Urothelium cell line (cell line): ENCODE measurements at regions not wholly inside any gene's neighbourhood (a gene's known extent, or its start where the extent isn't known, plus 50 kb on each side); places are given as distances from the start of the nearest gene placed in this dataset.

Experiments used
- DNase-seq: peaks from one replicate; pipeline ENCODE4 v3.0.0; 2011; ENCODE audit warnings: low spot score, mixed read lengths
- FAIRE-seq: peaks from 2 replicates; lab custom pipeline; 2011; peaks lifted over from hg19 to GRCh38; lab: Jason Lieb, UNC

DNA sequence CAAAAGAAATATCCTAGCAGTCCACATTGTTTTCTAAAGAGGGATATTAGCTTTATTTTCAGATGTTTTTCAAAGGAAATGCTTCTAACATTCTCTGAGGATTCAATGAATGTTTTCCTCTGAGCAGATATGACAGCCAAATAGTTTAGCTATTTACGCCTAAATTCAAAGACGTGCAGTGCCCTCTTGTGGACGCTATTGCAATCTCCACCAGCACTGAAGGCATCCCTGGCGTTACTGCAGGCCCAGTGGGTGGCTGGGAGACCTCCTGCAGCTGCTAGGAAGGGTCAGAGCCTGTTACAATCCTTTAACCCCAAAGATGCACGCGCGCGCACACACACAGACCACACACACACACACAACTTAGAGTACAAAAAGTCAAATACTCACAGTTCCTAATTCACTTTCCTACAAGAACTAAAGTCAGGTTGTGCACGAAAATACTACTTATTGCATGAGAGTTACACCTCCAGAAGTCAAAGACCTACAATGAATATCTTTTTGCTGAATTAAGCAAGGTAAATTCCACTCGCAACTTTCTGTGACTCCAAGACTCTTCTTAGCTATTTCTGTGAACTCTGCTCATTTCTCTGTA lies 589.3 kb upstream of the TMEM132C start:
- peak; percentile 76 for DNase-seq
- no peak for FAIRE-seq

DNA sequence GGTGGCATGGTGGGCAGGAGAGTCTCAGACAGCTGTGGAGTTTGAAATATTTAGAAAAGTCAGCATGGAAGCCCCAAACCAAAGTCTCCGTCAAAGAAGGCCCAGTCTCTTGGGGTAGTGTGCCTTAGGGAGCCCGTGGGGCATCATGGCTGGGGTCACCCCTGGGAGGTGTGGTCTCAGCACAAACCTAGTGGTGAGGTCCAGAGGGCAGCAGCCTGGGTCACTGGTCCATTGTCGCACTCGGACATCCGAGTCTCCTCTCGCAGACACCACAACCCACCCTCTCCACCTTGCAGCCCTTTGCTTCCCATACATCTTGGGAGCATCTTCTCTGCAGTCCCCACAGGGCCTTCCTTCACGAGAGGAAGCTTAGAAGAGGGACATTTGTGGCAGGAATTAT lies 588.0 kb upstream of the TMEM132C start:
- FAIRE-seq: no peak
- no peak for DNase-seq

DNA sequence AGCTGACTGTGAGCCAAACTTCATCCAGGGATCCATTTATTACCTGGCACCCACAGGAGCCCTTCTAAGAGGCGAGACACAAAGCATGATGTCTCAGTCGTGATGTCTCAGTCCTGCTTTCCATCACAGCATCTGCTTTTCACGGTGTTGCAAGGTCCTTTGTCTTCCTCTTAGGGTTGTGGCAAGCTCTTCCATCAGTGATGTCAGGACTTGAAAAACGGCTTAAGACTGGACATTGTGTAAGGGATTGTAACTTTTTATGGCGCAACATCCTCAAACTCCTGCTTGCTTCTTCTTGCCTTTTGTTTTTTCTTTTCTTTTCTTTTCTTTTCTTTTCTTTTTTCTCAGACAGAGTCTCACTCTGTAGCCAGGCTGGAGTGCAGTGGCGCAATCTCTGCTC lies 586.5 kb upstream of the TMEM132C start:
- FAIRE-seq: no peak
- no peak for DNase-seq

DNA sequence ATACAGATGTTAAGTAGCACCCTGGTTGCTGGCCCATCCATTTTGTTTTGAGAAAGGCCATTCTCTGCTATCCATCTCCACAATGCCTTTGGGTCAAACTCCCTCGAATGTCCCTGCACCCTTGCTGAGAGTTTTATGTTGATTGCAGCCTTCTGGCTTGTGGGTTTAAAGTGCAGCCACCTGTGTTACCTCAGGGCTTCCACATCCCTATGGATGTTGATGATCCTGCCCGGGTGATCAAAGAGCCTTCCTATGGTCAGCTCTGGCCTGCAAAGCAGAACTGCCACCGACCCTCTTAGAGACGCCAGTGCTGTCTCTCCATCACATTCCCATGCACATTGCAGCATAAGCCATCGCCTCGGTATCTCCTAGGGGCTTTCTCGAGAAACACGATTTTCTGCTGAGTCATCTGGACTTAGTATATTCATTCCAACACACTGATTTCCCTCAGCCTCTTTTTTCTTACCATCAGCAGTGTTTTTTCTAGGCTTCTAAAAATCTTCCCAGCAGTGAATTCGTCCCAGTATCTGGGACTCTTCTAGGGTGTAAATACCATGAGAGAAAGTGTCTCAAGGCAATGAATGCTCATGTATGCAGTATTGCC lies 585.7 kb upstream of the TMEM132C start:
- FAIRE-seq (no peak), DNase-seq (no peak)

DNA sequence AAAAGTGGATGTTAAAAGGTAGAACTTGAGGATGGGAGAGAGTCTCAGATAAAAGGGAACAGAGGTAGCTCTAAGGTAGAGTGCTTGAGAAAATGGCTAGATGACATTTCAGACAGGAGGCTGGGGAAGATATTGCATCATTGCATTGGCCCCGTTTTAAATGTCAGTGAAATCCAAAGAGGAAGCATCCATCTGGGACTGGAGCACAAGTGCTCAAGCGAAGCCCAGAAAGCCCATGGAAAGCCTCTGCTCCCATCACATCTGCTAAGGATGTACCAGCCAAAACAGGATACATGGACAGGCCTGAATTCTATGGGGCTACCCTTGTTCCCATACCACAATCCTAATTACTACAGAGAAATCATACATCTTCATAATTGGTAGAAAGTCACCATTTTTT lies 581.5 kb upstream of the TMEM132C start:
- DNase-seq (no peak), FAIRE-seq (no peak)

DNA sequence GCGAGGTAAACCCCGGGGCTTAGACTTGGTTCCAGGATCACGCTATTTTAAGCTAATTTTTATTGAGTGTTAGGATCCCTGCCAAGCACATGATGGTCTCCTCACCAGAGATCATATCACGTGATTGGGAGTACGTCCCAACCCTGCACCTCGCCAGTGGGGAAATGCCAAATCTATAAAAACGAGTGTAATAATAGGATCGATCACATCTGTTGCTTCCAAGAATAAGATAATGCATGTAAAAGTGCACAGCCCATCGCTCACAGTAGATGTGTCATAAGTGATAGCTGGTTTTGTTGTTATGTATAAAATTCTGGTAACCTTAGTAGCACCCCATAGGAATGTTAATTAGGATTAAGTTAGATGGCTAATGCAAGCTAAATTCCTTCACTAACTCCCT lies 581.0 kb upstream of the TMEM132C start:
- DNase-seq (no peak), FAIRE-seq (peak; percentile 35)

DNA sequence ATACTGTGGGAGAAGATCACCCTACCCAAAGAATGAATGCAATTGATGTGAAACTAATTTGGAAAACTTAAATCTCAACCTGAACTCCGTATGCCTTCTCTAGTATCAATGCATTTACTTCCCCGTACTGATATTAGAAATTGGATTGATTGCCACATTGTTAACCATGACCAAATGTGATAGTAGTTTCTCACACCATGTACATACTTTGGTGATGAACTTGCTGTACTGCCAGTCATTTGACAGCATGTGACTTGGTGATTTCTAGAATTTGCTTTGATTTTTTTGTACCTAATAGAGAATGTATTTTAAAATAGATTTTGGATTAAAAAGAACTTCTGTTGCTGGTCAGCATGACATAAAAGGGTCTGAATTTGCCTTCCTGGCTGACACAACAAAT lies 579.8 kb upstream of the TMEM132C start:
- DNase-seq: no peak
- no peak for FAIRE-seq

DNA sequence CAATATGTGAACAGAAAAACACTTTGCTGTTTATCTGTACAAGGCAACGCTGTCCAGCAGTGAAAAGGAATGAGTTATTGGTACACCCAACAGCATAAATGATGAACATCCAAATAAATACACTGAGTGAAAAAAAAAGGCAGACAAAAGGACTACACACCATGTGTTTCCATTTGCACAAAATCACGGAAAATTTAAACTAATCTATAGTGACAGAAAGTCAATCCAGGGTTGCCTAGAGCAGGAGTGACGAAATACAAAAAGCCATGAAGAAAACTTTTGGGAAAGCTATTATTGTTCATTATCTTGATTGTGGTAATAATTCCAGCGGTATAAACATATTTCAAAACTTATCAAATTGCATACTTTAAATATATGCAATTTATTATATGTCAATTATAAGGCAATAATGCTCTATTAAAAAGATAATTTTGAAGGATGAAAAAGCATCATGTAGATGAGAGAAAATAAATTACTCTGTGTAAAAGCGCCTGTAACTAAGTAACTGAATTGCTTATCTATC lies 578.0 kb upstream of the TMEM132C start:
- FAIRE-seq: no peak
- no peak for DNase-seq

DNA sequence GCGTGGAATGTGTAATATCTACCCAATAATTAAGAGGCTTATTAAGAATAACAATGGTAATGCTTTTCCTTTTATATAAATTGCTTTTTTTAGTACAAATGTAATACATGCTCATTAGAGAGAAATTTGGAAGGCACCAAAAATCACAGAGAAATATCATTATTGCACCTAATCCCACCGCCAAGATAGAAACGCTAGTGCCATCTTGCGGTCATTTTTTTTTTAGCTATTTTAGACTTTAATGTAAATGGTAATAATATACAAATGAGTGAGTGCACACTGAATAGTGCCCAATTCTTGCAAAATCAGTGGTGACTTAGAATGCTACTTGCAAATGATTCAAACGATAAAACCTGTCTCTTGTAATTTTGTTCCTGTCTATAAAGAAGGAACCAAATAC lies 576.8 kb upstream of the TMEM132C start:
- FAIRE-seq (no peak), DNase-seq (no peak)

DNA sequence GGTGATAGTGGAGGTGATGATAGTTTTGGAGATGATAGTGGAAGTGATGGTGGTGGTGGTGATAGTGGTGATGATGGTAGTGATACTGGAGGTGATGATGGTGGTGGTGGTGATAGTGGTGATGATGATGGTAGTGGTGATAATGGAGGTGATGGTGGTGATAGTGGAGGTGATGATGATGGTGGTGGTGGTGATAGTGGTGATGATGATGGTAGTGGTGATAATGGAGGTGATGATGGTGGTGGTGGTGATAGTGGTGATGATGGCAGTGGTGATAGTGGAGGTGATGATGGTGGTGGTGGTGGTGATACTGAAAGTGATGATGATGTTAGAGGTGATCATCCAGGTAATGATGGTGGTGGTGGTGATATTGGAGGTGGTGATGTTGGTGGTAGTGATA lies 570.0 kb upstream of the TMEM132C start:
- peak; percentile 100 for FAIRE-seq
- no peak for DNase-seq

DNA sequence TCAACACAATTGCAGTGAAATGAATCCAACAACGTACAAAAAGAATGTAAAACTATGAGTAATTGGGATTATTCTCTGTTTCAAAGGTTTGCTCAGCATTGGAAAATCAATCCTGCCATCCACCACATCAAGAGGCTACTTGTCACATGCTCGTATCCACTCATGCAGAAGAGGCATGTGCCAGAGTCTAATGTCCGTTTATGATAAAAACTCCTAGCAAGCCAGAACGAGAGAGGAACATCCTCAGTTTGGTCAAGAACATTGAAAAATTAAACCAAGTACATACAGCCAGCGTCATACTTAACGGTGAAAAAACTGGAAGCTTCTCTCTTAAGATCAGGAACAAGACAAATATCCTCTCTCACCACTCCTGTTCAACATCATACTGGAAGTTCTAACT lies 563.9 kb upstream of the TMEM132C start:
- DNase-seq: no peak
- FAIRE-seq: no peak

DNA sequence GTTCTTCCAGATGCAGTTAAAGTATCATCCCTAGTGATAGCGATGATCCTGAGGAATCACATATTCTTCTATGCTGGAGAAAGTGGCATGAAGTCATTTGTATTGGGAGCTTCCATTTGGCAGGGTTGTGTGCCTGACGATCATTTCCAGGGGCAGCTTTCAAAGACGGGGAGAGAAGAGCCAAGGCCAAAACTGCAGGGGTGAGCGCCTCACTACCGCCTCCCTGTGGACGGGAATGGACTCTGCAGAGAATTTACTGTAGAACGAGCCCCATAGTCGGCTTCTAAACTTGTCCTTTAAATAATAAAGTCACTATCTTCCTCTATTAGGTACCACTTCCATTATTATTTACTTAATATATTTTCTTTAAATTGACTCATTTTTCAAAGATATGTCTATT lies 555.9 kb upstream of the TMEM132C start:
- FAIRE-seq: no peak
- DNase-seq: no peak

DNA sequence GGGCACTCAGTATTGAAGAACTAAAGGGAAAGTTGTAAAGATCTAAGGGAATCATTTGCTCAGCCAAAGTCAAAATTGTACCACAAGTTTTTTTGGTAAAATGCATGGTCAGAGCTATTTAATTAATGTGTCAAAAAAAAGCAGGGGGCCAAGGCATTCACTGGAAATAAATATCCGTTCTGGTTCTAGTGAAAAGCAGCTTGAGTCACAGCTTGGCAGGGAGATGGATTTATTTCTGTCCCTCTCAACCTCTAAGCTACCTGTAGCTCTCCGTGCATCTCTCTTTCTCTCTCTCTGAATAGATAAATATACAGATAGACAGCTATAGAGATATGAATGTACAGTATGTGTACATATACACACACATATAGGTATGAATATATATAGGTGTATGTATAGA lies 554.4 kb upstream of the TMEM132C start:
- DNase-seq (no peak), FAIRE-seq (no peak)

DNA sequence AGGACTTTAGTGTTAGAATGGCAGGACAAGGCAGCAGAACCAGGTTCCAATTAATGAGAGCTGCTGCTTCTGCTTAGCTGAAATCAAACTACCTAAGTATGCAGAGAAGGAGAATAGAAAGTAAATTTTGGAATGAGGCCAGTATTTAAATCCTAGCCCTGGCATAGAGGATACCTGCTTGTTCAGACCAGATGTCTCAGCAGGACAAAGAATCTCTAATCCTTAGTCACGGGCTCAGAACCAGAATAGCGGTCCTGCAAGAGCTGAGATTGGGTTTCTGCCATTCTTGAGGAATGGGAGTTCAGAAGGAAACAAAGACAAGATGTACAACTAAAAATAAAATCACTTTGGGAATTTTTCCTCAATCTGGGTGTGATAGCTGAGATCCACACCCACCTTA lies 550.8 kb upstream of the TMEM132C start:
- FAIRE-seq (no peak), DNase-seq (no peak)

DNA sequence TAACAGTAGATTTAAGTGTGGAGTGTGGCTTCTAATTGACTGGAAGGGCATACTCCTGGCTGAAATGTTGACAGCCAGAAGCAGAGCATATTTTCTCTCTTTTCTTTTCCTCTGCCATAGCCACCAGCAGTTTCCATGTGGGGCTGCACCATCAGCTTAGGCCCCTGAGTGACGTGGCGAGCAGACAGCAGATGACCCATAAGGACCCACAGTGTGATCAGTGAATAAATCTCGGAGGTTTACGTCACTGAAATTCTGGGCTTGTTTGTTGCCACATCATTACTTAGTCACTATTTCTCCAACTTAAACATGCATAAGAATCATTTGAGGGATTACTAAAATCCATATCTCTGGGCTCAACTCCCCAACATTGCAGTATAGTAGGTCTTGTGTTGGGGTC lies 549.7 kb upstream of the TMEM132C start:
- FAIRE-seq: no peak
- DNase-seq: no peak

DNA sequence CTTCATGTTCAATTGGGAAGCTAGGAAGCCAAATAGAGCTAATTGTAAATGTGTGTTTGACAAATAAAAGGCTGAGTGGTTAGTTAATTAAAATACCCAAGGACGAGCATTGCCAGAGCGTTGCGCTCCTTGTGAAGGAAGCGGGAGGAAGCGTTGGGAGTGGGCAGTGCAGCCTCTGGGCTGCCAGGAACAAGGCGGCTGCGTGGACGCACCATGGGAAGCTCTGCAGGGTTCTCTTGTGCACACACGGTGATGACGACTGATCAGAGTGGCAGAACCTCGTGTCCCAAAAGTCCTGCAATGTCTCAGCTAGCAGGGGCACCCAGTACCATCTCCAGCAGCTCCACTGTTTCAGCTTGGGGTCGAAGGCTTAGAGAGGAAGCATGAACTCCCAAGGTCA lies 546.6 kb upstream of the TMEM132C start:
- no peak for FAIRE-seq
- no peak for DNase-seq

DNA sequence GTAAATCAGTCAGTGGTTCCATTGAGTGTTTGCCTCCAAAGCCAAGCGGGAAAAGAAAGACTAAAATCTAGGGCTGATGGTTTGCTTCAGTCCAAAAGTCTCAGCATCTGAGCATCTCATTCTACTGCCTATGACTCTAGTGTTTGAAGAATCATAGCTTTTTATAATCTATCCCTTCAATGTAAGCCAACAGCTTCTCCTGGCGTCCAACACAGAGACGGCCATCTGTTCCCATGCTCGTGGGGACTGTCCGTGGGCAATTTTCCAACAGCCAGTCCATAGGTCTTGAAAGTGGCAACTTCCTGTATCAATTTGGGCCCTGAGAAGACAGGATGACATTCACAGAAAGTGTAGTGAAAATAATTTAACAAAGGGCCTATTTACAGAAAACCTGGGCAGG lies 544.4 kb upstream of the TMEM132C start:
- no peak for DNase-seq
- FAIRE-seq: no peak

DNA sequence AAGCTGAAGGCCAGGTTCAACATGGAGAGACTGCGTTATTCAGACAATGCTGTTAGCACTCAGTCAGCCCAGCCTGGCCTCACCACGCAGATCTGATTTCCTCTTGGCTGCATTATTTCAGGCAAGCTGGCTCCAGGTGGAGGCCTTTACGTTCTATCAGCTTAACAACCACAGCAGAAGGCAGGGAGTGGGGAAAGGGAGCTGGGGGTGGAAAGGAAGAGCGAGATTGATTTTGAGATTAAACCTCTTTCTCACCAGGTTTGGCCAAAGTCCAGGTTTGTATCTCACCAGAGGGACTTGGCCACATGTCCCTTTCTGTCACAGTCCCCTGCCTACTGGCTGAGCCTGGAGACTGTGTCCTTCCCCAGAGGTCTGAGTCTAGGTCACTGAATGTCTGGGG lies 543.7 kb upstream of the TMEM132C start:
- DNase-seq: no peak
- no peak for FAIRE-seq

DNA sequence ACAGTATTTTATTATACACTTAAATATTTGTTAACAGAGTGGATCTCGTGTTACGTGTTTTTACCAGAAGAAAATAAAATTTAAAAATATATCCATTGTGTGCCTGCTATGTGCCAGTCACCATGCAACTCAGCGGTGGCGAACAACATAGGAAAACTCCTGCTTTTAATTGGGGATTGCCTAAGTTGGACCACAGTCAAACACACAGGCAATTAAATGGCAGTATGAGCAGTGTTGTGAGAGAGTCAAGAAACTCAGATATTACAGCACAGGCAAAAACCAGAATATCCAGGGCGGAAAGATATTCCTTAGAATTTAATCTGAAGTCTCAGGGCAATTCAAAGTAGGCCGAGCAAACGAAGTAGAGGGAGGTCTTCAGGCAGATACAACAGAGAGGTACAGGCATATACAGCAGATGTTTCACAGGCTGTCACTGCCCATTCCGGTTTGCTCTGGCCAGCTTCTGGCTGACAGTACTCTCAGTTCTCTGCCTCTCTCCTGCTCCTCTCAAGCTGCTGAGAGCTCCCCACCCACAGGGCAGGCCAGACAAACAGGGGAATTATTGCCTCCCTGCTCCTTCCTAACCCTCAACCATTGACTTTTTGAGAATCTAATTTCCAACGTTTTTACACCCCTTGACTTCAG lies 540.2 kb upstream of the TMEM132C start:
- FAIRE-seq (no peak), DNase-seq (no peak)

DNA sequence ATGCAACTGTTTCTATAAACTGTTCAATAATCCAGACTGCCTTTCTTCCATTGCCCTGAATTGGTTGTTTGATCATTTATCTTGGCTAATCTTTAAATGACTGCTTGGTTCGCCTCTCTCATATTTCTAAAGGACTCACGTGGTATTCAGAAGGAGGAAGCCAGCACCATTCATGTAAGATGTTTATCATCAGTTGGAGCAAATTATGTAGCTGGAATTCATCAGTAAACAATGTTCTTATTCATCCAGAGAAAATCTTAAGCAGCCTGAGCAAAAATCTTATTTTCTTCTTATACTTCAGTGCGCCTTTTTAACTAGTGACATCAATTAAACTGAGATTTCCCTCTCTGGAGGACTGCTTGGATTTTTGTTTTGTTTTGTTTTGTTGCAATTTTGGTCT lies 538.7 kb upstream of the TMEM132C start:
- FAIRE-seq (no peak), DNase-seq (no peak)

DNA sequence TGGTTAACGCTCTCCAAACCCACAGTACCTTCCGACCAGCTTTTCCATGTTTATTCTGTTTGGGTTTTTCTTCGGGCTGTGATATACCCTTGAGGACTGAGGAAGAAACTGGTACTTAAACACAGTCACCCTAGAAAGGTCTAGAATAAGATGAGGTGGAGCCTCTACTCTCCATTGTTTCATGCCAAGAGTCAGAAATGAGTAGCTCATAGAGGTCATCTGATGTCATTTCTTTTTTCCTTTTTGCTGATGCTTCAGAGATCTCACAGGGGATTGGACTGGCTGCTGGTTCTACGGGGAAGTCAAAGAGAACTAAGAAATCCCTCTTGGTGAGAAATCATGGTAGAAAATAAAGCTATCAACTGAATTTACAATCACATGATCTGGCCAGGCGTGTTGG lies 538.2 kb upstream of the TMEM132C start:
- DNase-seq (no peak), FAIRE-seq (no peak)

DNA sequence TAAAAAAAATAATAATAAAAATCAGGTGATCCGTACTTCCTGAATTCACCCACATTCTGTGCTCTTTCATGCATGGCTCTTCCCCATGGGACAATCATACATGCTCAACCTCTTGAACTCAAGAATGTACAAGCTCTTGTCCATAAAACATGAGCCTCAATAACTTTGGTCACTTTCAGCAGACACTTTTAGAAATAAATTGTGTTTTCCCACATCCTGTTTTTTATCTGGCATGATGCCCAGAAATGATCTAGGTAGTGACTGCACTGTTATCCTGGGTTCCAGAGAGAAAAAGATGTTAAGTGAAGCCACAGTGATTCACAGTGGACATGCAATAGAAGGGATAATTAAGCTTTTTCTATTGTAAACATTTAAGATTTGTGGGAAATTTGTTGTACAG lies 537.6 kb upstream of the TMEM132C start:
- peak; percentile 16 for DNase-seq
- FAIRE-seq: no peak

DNA sequence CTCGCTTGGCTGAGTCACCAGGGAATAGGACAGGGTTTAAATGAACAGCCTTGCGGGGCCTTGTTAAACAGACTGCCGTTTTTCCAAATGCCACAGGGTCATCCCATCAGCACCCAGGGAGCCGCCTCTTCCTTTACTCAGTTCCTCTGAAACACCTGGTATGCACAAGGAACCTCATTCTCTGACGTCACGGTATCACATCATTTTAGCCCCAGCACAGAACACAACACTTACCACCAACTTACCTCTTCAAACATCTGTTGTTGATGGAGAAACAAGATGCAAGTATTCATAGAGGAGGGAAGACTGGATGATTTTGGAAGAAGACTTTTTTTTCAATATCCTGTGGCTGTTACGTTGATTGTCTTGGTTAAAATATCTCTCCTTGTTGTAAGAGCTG lies 535.3 kb upstream of the TMEM132C start:
- no peak for FAIRE-seq
- DNase-seq: no peak
